K562 (cell line): ENCODE measurements at regions not wholly inside any gene's neighbourhood (a gene's known extent, or its start where the extent isn't known, plus 50 kb on each side); places are given as distances from the start of the nearest gene placed in this dataset.

ENCODE experiments used
- ATAC-seq: fragments of 200-7000 bp; cut with Tn5 transposase; 3 replicates; pipeline ENCODE4 v1.9.1; 2020; ENCODE audit warnings: moderate library complexity
- BruUV-seq: library from RNA; stranded (reverse); fragments of 400-500 nt; replicated peaks from 2 replicates; lab custom pipeline; 2021; lab: Mats Ljungman, UMichigan
- CTCF ChIA-PET: fragments of 300-600 bp; formaldehyde crosslinking; extraction: SDS; loops from one replicate; lab custom pipeline; 2021; ENCODE audit warnings: low intra/inter-chr PET ratio; lab: Yijun Ruan, JAX
- POLR2A ChIA-PET: fragments of 300-600, 350-650 bp; sonication (Branson Sonifier 250); formaldehyde crosslinking; extraction: SDS; loops from one replicate; lab custom pipeline; 2021; ENCODE audit warnings: antibody characterized with exemption, inconsistent platforms; lab: Yijun Ruan, JAX
- DNase-seq, 4 experiments: peaks; one replicate each; pipeline versions ENCODE4 v3.0.0 to v3.0.0-alpha.2; 2011 to 2018; ENCODE audit warnings: low spot score in 3 of 4, mixed read lengths in 3 of 4; ENCODE audit errors: extremely low read depth in 1 of 4
- FAIRE-seq: peaks from 2 replicates; lab custom pipeline; 2011; peaks lifted over from hg19 to GRCh38; lab: Jason Lieb, UNC
- H2AFZ ChIP-seq: 2 replicates; pipeline ENCODE4 v1.6.0; 2011; ENCODE audit warnings: low read depth, low read length, control low read depth, inconsistent platforms
- H3K27ac ChIP-seq: fragments of 200-600 bp; 3 replicates; pipeline ENCODE4 v1.8.0; 2011; ENCODE audit warnings: low read depth, mild to moderate bottlenecking, control low read depth, inconsistent platforms, low read length, moderate library complexity, mixed read lengths; ENCODE audit errors: extremely low read depth
- H3K27me3 ChIP-seq, 2 experiments: fragments of 300-600 bp in 1 of 2; 2 replicates in 1 of 2; 3 replicates in 1 of 2; pipeline versions ENCODE4 v1.6.0 to v1.8.0; 2011; ENCODE audit warnings: inconsistent platforms in 2 of 2, low read length in 2 of 2, mild to moderate bottlenecking in 1 of 2, mixed read lengths in 1 of 2, moderate library complexity in 1 of 2; ENCODE audit not compliant: control insufficient read depth in 2 of 2, insufficient read depth in 2 of 2
- H3K36me3 ChIP-seq: fragments of 300-600 bp; 3 replicates; pipeline ENCODE4 v1.8.0; 2011; ENCODE audit warnings: mild to moderate bottlenecking, low read length, inconsistent platforms; ENCODE audit not compliant: control insufficient read depth, insufficient read depth
- H3K4me1 ChIP-seq, 2 experiments: fragments of 200-600 bp in 1 of 2; replicated peaks in 1 of 2; 2 replicates in 1 of 2; 3 replicates in 1 of 2; pipeline versions ENCODE4 v1.5.1 to v1.8.0; 2011; ENCODE audit warnings: inconsistent platforms in 2 of 2, low read length in 2 of 2, mild to moderate bottlenecking in 1 of 2, mixed read lengths in 1 of 2, moderate library complexity in 1 of 2; ENCODE audit not compliant: control insufficient read depth in 2 of 2, insufficient read depth in 2 of 2
- H3K4me2 ChIP-seq: 2 replicates; pipeline ENCODE4 v1.6.1; 2011; ENCODE audit warnings: low read length, control low read depth, inconsistent platforms, mixed read lengths; ENCODE audit not compliant: insufficient read depth
- H3K4me3 ChIP-seq: fragments of 200-600 bp; sonication (generic), shearing (Covaris generic); 2 replicates; pipeline ENCODE4 v1.5.1; 2016; ENCODE audit warnings: control low read depth, inconsistent platforms
- H3K79me2 ChIP-seq: fragments of 200-600 bp; 3 replicates; pipeline ENCODE4 v1.8.0; 2011; ENCODE audit warnings: low read length, inconsistent platforms; ENCODE audit not compliant: control insufficient read depth, insufficient read depth
- H3K9ac ChIP-seq, 2 experiments: 2 replicates each; pipeline versions ENCODE4 v1.6.0 to v1.6.1; 2011; ENCODE audit warnings: low read depth in 2 of 2, low read length in 2 of 2, control low read depth in 1 of 2, inconsistent platforms in 1 of 2, mild to moderate bottlenecking in 1 of 2, mixed read lengths in 1 of 2; ENCODE audit not compliant: insufficient read depth in 1 of 2
- H3K9me1 ChIP-seq: one replicate; pipeline ENCODE4 v1.6.0; 2011; ENCODE audit warnings: inconsistent platforms, mild to moderate bottlenecking, low read length, moderate library complexity; ENCODE audit not compliant: control insufficient read depth, insufficient read depth
- H3K9me3 ChIP-seq: replicated peaks from 2 replicates; pipeline ENCODE4 v1.5.1; 2011; ENCODE audit warnings: low read depth, low read length, inconsistent platforms; ENCODE audit not compliant: control insufficient read depth, insufficient read depth
- H4K20me1 ChIP-seq: replicated peaks from 2 replicates; pipeline ENCODE4 v1.6.1; 2011; ENCODE audit warnings: low read length, inconsistent platforms, mixed read lengths; ENCODE audit not compliant: control insufficient read depth, insufficient read depth
- ADNP ChIP-seq: fragments of 200-800 bp; sonication (Bioruptor generic); IDR thresholded peaks from 2 replicates; pipeline ENCODE4 v1.6.1; 2016; ENCODE audit warnings: missing genetic modification characterization, missing compliant biosample characterization
- BRCA1 ChIP-seq, 2 experiments: fragments of 450-650 bp in 1 of 2; sonication (generic) in 1 of 2; formaldehyde crosslinking in 1 of 2; IDR thresholded peaks; 2 replicates each; pipeline versions ENCODE4 v1.5.0 to v1.6.1; 2017 to 2020; ENCODE audit warnings: mild to moderate bottlenecking in 1 of 2, missing genetic modification reagents in 1 of 2
- CREB3 ChIP-seq: fragments of 450-650 bp; conservative IDR thresholded peaks from 2 replicates; pipeline ENCODE4 v1.6.1; 2016; ENCODE audit warnings: missing genetic modification characterization, low read depth, mild to moderate bottlenecking, missing compliant biosample characterization, moderate library complexity
- FOXJ2 ChIP-seq: fragments of 200-800 bp; sonication (Bioruptor generic); IDR thresholded peaks from 2 replicates; pipeline ENCODE4 v1.6.1; 2016; ENCODE audit warnings: missing genetic modification characterization, missing compliant biosample characterization
- GTF3C2 ChIP-seq: IDR thresholded peaks from 3 replicates; pipeline ENCODE4 v1.6.1; 2011; ENCODE audit warnings: borderline replicate concordance, mild to moderate bottlenecking, moderate library complexity; ENCODE audit not compliant: insufficient read length; ENCODE audit errors: extremely low read depth
- HMBOX1 ChIP-seq: sonication (generic); IDR thresholded peaks from 2 replicates; pipeline ENCODE4 v1.6.1; 2016
- HNRNPH1 ChIP-seq: fragments of 200-400 bp; formaldehyde crosslinking; optimal IDR thresholded peaks from 2 replicates; pipeline ENCODE3; 2017; ENCODE audit warnings: low read depth, mild to moderate bottlenecking, low read length, moderate library complexity
- L3MBTL2 ChIP-seq: fragments of 450-650 bp; IDR thresholded peaks from 2 replicates; pipeline ENCODE4 v1.6.1; 2016; ENCODE audit warnings: mild to moderate bottlenecking, moderate library complexity
- PTRF ChIP-seq: fragments of 450-650 bp; IDR thresholded peaks from 2 replicates; pipeline ENCODE4 v1.6.1; 2016; ENCODE audit warnings: mild to moderate bottlenecking, missing genetic modification characterization, missing compliant biosample characterization
- SMARCC2 ChIP-seq: fragments of 450-650 bp; IDR thresholded peaks from 2 replicates; pipeline ENCODE4 v1.6.1; 2017; ENCODE audit warnings: antibody characterized with exemption, moderate library complexity, mild to moderate bottlenecking, low read depth
- TAF15 ChIP-seq: fragments of 200-400 bp; formaldehyde crosslinking; IDR thresholded peaks from 2 replicates; pipeline ENCODE4 v1.6.1; 2017; ENCODE audit warnings: mild to moderate bottlenecking, low read depth, low read length, moderate library complexity
- TCF7L2 ChIP-seq: fragments of 150-350 bp; IDR thresholded peaks from 2 replicates; pipeline ENCODE4 v1.6.1; 2016; ENCODE audit warnings: low read depth, mild to moderate bottlenecking, low read length, moderate library complexity
- ZBTB26 ChIP-seq: fragments of 450-650 bp; formaldehyde crosslinking; IDR thresholded peaks from 2 replicates; pipeline ENCODE4 v1.4.0; 2022; ENCODE audit warnings: missing genetic modification characterization
- ZNF668 ChIP-seq: fragments of 250-450 bp; sonication (Bioruptor Pico); IDR thresholded peaks from 2 replicates; pipeline ENCODE4 v1.8.0; 2022; ENCODE audit warnings: mild to moderate bottlenecking, inconsistent platforms
- ZNF778 ChIP-seq: fragments of 450-650 bp; formaldehyde crosslinking; IDR thresholded peaks from 2 replicates; pipeline ENCODE4 v1.4.0; 2020; ENCODE audit warnings: mild to moderate bottlenecking, moderate library complexity
- WGBS: fragments of 100-300 bp; shearing (Covaris generic); methylation state at CpG from one replicate; pipeline ENCODE4 v1.1.6; 2016; ENCODE audit warnings: low coverage, mixed read lengths; ENCODE audit not compliant: insufficient coverage; ENCODE audit errors: missing lambda C conversion rate; 5-methylcytosine and 5-hydroxymethylcytosine counted together
- in situ Hi-C: fragments of 300-500 bp; cut with MboI; formaldehyde crosslinking; loops from 4 replicates; pipeline ENCODE4 v1.15.0; 2018; ENCODE audit warnings: inconsistent platforms, mixed read lengths
- intact Hi-C: fragments of 100-400 bp; cut with micrococcal nuclease; formaldehyde crosslinking; loops from 2 replicates; pipeline ENCODE4 v1.14.2; 2022

GRCh38 chr7:46247664-46248063 is 326.6 kb upstream of the IGFBP3 start:
- no peak overlapping the region for H2AFZ ChIP-seq
- H3K9ac ChIP-seq = no peak overlapping the region
- DNase-seq (no peak), ATAC-seq (no peak), FAIRE-seq (no peak)
- 0% methylated on average over 1 of the region's 1 CpG for WGBS
- H3K9me3 ChIP-seq = peaks cover 1% of the 10 kb centered on the region; the same call in 1 of the 2 replicates
- H3K4me1 ChIP-seq = no peaks in the 10 kb centered on the region
- no peak for TF ChIP-seq TCF7L2
- TF ChIP-seq SMARCC2 = no peak
- TF ChIP-seq BRCA1 (IDR thresholded peaks at IDR 0.05) = no peak
- TF ChIP-seq BRCA1 (CRISPR knock-in tag; IDR thresholded peaks at IDR 0.05) = no peak
- TF ChIP-seq CREB3 (tag) = no peak
- no peak for TF ChIP-seq GTF3C2
- TF ChIP-seq ZNF778 (CRISPR knock-in tag) = no peak
- TF ChIP-seq ZNF668 = no peak
- no peak for TF ChIP-seq L3MBTL2
- TF ChIP-seq PTRF = no peak
- TF ChIP-seq HMBOX1 = no peak
- TF ChIP-seq ADNP (tag) = no peak
- TF ChIP-seq HNRNPH1 = no peak
- no peak for TF ChIP-seq TAF15
- no peak for TF ChIP-seq ZBTB26 (CRISPR knock-in tag)
- TF ChIP-seq FOXJ2 (tag) = no peak
- ChIA-PET CTCF (no interaction called here), POLR2A (no interaction called here)
- H3K36me3 ChIP-seq = no peaks in the 10 kb centered on the region
- no peaks in the 10 kb centered on the region for H3K79me2 ChIP-seq
- in situ Hi-C loops = no loop called here
- no peaks in the 10 kb centered on the region for H4K20me1 ChIP-seq
- no peaks in the 10 kb centered on the region for H3K27me3 ChIP-seq
- no peak overlapping the region for H3K27ac ChIP-seq
- no peak overlapping the region for H3K4me3 ChIP-seq
- no TSS peak for BruUV-seq
- intact Hi-C loops = no loop called here
- H3K9me1 ChIP-seq = peaks cover 2% of the 10 kb centered on the region
- no peak overlapping the region for H3K4me2 ChIP-seq
